Ovary (tissue), 7 donors: ENCODE measurements at regions not wholly inside any gene's neighbourhood (a gene's known extent, or its start where the extent isn't known, plus 50 kb on each side); places are given as distances from the start of the nearest gene placed in this dataset.
"Not testable (repeated sequence)": the region's sequence is repeated elsewhere in the genome, so short reads cannot be mapped to it uniquely, and the experiment has no call there.

ENCODE experiments used
- DNase-seq, 5 donors: peaks; one replicate each; pipeline ENCODE4 v3.0.0-alpha.2; 2019 to 2020
- H3K27ac ChIP-seq, 2 donors: fragments of 200-600 bp; one replicate each; pipeline versions ENCODE4 v1.5.1 to v1.8.0; 2019 to 2022
- H3K27me3 ChIP-seq: fragments of 200-600 bp; one replicate; pipeline ENCODE4 v1.8.0; 2022
- H3K36me3 ChIP-seq: fragments of 200-600 bp; sonication (generic); one replicate; pipeline ENCODE4 v1.5.1; 2019
- H3K4me1 ChIP-seq: one replicate; pipeline ENCODE4 v1.8.1; 2013; ENCODE audit warnings: mild to moderate bottlenecking, moderate library complexity; ENCODE audit not compliant: insufficient read depth
- H3K4me3 ChIP-seq: fragments of 200-600 bp; sonication (generic); one replicate; pipeline ENCODE4 v1.5.1; 2017
- H3K9me3 ChIP-seq, 2 donors: fragments of 200-600 bp in 1 of 2; sonication (generic) in 1 of 2; one replicate each; pipeline versions ENCODE4 v1.5.1 to v1.8.1; 2013 to 2019; ENCODE audit warnings: mild to moderate bottlenecking in 1 of 2, moderate library complexity in 1 of 2
- CTCF ChIP-seq, 3 donors: fragments of 450-650 bp in 2 of 3; fragments of 200-600 bp in 1 of 3; IDR thresholded peaks; one replicate each; pipeline versions ENCODE4 v1.5.1 to v1.8.0; 2016 to 2022; ENCODE audit warnings: antibody characterized with exemption in 3 of 3, mild to moderate bottlenecking in 1 of 3
- EP300 ChIP-seq: sonication (generic); formaldehyde crosslinking; IDR thresholded peaks from one replicate; pipeline ENCODE4 v1.6.1; 2017; ENCODE audit warnings: antibody characterized with exemption
- POLR2A ChIP-seq: fragments of 450-650 bp; IDR thresholded peaks from one replicate; pipeline ENCODE4 v1.6.1; 2017; ENCODE audit warnings: antibody characterized with exemption, mild to moderate bottlenecking, moderate library complexity
- WGBS, 3 donors: extraction: QIAGEN DNeasy Blood & Tissue Kit in 1 of 3; methylation state at CpG; one replicate each; pipeline versions ENCODE4 v1.1.5 to v1.1.7; 2013 to 2017; 5-methylcytosine and 5-hydroxymethylcytosine counted together
- intact Hi-C, 4 donors: fragments of 100-400 bp; cut with DNase I; formaldehyde crosslinking; loops; one replicate each; pipeline versions ENCODE4 v1.11.0 to v1.15.1; 2022 to 2023
- donor health status: DM: no; HTN: no; CAD: no; lungs with moderate emphysema.
- donor health status: DM: no; HTN: no; CAD: no.
- donor health status: Bipolar disorder and iron deficiency.
- donor health status: DM: no; HTN: no; CAD: no.
- donor health status: DM: yes; HTN: yes; CAD: no.

- Histone ChIP-seq H3K4me3 (no peak overlapping the region), H3K9me3 (no peaks in the 10 kb centered on the region), H3K36me3 (no peaks in the 10 kb centered on the region), H3K4me1 (no peaks in the 10 kb centered on the region), H3K27me3 (no peaks in the 10 kb centered on the region), H3K27ac (no peak overlapping the region)
- intact Hi-C loops, result no loop called here
- WGBS, 3 donors, result 85 to 92% (median 89%) methylated on average over 3 of the region's 3 CpGs
- DNase-seq, result no peak
- TF ChIP-seq CTCF (IDR thresholded peaks at IDR 0.05) (no peak), EP300 (no peak), POLR2A (no peak)
These were observed 107.5 kb upstream of the SOX2 start for GRCh38 chr3:181604267-181604666.

GRCh38 chr3:181596126-181596525 lies 115.6 kb upstream of the SOX2 start:
- DNase-seq, result no peak
- Histone ChIP-seq H3K9me3 (no peaks in the 10 kb centered on the region), H3K4me3 (no peak overlapping the region), H3K4me1 (no peaks in the 10 kb centered on the region), H3K27ac (no peak overlapping the region), H3K36me3 (no peaks in the 10 kb centered on the region), H3K27me3 (no peaks in the 10 kb centered on the region)
- no peak for TF ChIP-seq POLR2A
- no peak for TF ChIP-seq EP300
- TF ChIP-seq CTCF (IDR thresholded peaks at IDR 0.05), result no peak
- intact Hi-C loops, result no loop called here

GRCh38 chr3:181590939-181591338 lies 120.8 kb upstream of the SOX2 start:
- H3K27me3 ChIP-seq, H3K4me1 ChIP-seq, H3K4me3 ChIP-seq, H3K36me3 ChIP-seq, intact Hi-C loops, DNase-seq, H3K27ac ChIP-seq, H3K9me3 ChIP-seq: not testable (repeated sequence)
- WGBS, 3 donors, result 83 to 87% (median 83%) methylated on average over 12 of the region's 12 CpGs

- Histone ChIP-seq H3K4me1 (no peaks in the 10 kb centered on the region), H3K4me3 (no peak overlapping the region), H3K27me3 (no peaks in the 10 kb centered on the region), H3K9me3 (no peaks in the 10 kb centered on the region), H3K27ac (no peak overlapping the region), H3K36me3 (no peaks in the 10 kb centered on the region)
- intact Hi-C loops, result no loop called here
- TF ChIP-seq CTCF (IDR thresholded peaks at IDR 0.05), result no peak
- no peak for TF ChIP-seq POLR2A
- no peak for TF ChIP-seq EP300
- DNase-seq, result no peak
- 89 to 92% (median 90%) methylated on average over 8 of the region's 8 CpGs for WGBS, 3 donors
These were observed 129.1 kb upstream of the SOX2 start for GRCh38 chr3:181582619-181583018.

GRCh38 chr3:181581656-181582055 lies 130.1 kb upstream of the SOX2 start:
- no peak overlapping the region for H3K4me3 ChIP-seq
- H3K9me3 ChIP-seq, result no peaks in the 10 kb centered on the region
- no peak for TF ChIP-seq EP300
- H3K4me1 ChIP-seq, result no peaks in the 10 kb centered on the region
- no peak for DNase-seq
- WGBS, 3 donors, result 75 to 79% (median 76%) methylated on average over 4 of the region's 4 CpGs
- H3K27me3 ChIP-seq, result no peaks in the 10 kb centered on the region
- no peak overlapping the region for H3K27ac ChIP-seq
- intact Hi-C loops, result no loop called here
- no peaks in the 10 kb centered on the region for H3K36me3 ChIP-seq

GRCh38 chr3:181578743-181579142 lies 133.0 kb upstream of the SOX2 start:
- no peak for TF ChIP-seq EP300
- no peak for TF ChIP-seq CTCF (IDR thresholded peaks at IDR 0.05)
- no peak for TF ChIP-seq POLR2A
- intact Hi-C loops, result no loop called here

More at GRCh38 chr3:181578743-181579142, 133.0 kb upstream of the SOX2 start:
- H3K9me3 ChIP-seq, result no peaks in the 10 kb centered on the region
- DNase-seq, result no peak
- no peaks in the 10 kb centered on the region for H3K36me3 ChIP-seq
- H3K27ac ChIP-seq, result no peak overlapping the region
- WGBS, 3 donors, result 75 to 86% (median 81%) methylated on average over 2 of the region's 2 CpGs
- no peaks in the 10 kb centered on the region for H3K27me3 ChIP-seq
- no peaks in the 10 kb centered on the region for H3K4me1 ChIP-seq
- H3K4me3 ChIP-seq, result no peak overlapping the region
